ENCODE measurements at regions not wholly inside any gene's neighbourhood (a gene's known extent, or its start where the extent isn't known, plus 50 kb on each side); places are given as distances from the start of the nearest gene placed in this dataset.

- Histone ChIP-seq H3K9me2 (replicated peaks; ENCODE audit: control insufficient read depth, low read length) (no peaks in the 10 kb centered on the region), H3K4me1 (ENCODE audit: control insufficient read depth, low read length) (no peaks in the 10 kb centered on the region), H4K20me1 (ENCODE audit: control insufficient read depth, insufficient read depth, low read depth, low read length) (no peaks in the 10 kb centered on the region), H3F3A (ENCODE audit: control insufficient read depth, insufficient read depth) (no peaks in the 10 kb centered on the region), H3K27me3 (ENCODE audit: control insufficient read depth, low read length) (peaks cover 5% of the 10 kb centered on the region; the same call in 1 of the 2 replicates), H3K4me2 (ENCODE audit: low read length) (no peak overlapping the region), H3K79me2 (ENCODE audit: control insufficient read depth, low read length) (no peaks in the 10 kb centered on the region), H3K36me3 (ENCODE audit: control insufficient read depth, low read length) (no peaks in the 10 kb centered on the region), H3K27ac (ENCODE audit: low read depth, low read length) (no peak overlapping the region), H3K4me3 (ENCODE audit: low read length) (no peak overlapping the region), H3K9me3 (ENCODE audit: control insufficient read depth, insufficient read depth, low read length) (no peaks in the 10 kb centered on the region)
- TF ChIP-seq EZH2phosphoT487 (IDR thresholded peaks at IDR 0.05; ENCODE audit: borderline replicate concordance, low read length): no peak
- TF ChIP-seq CTCF (IDR thresholded peaks at IDR 0.05; ENCODE audit: low read depth, low read length, poor library complexity, severe bottlenecking): no peak
Measured at GRCh38 chr11:128125723-128126122, 461.6 kb downstream of the ETS1 start.

DNA sequence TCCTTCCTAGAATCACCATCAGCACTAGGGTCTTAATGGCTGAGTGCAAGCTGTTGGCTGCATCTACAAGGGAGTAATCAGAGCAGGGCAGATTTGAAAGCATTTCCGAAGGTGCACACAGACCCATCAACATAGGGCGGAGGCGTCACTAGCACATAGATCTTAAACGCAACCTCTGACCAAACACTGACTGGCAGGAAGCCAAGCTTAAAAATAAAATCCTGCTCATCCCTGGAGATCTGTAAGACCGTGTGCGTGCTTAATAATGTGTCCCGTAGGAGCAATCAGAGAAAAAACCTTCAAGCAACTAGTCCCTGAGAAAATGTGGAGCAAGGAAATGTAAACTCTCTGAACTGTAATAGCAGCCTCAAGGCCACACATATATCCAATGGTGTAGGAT lies 470.5 kb downstream of the ETS1 start:
- no peaks in the 10 kb centered on the region for H3K4me1 ChIP-seq (ENCODE audit: control insufficient read depth, low read length)
- H3K9me2 ChIP-seq (replicated peaks; ENCODE audit: control insufficient read depth, low read length): no peaks in the 10 kb centered on the region
- no peaks in the 10 kb centered on the region for H3K9me3 ChIP-seq (ENCODE audit: control insufficient read depth, insufficient read depth, low read length)
- no peaks in the 10 kb centered on the region for H3K36me3 ChIP-seq (ENCODE audit: control insufficient read depth, low read length)
- H3K4me2 ChIP-seq (ENCODE audit: low read length): no peak overlapping the region
- H3K27me3 ChIP-seq (ENCODE audit: control insufficient read depth, low read length): 0 out of 2 replicates have a peak, but pooled peaks cover 5% of the 10 kb centered on the region
- TF ChIP-seq EZH2phosphoT487 (IDR thresholded peaks at IDR 0.05; ENCODE audit: borderline replicate concordance, low read length) (no peak), CTCF (IDR thresholded peaks at IDR 0.05; ENCODE audit: low read depth, low read length, poor library complexity, severe bottlenecking) (no peak)
- H3K79me2 ChIP-seq (ENCODE audit: control insufficient read depth, low read length): no peaks in the 10 kb centered on the region
- no peak overlapping the region for H3K4me3 ChIP-seq (ENCODE audit: low read length)
- H4K20me1 ChIP-seq (ENCODE audit: control insufficient read depth, insufficient read depth, low read depth, low read length): no peaks in the 10 kb centered on the region
- no peaks in the 10 kb centered on the region for H3F3A ChIP-seq (ENCODE audit: control insufficient read depth, insufficient read depth)
- H3K27ac ChIP-seq (ENCODE audit: low read depth, low read length): no peak overlapping the region

DNA sequence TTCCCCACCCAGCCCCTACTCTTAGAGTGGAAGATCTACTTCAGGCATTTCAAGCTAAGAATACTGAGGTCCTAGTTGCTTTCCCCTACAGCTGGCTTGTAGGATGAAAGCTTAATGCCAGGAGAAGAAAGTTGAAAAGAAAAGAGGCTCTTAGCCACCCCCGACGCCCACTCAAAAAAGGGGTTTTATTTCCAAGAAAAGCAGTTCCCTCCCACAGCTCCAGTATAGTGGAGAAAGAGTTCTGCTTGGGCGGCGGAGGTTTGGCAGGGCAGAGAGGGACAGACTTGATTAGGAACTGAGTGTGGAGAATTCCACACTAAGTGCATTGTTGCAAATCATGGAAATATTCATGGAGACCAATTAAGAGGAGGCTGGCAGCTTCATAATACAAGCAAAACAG lies 470.9 kb downstream of the ETS1 start:
- H3K4me3 ChIP-seq (ENCODE audit: low read length): no peak overlapping the region
- no peaks in the 10 kb centered on the region for H3K9me3 ChIP-seq (ENCODE audit: control insufficient read depth, insufficient read depth, low read length)
- H3K27me3 ChIP-seq (ENCODE audit: control insufficient read depth, low read length): 0 out of 2 replicates have a peak, but pooled peaks cover 5% of the 10 kb centered on the region
- H4K20me1 ChIP-seq (ENCODE audit: control insufficient read depth, insufficient read depth, low read depth, low read length): no peaks in the 10 kb centered on the region
- no peak overlapping the region for H3K4me2 ChIP-seq (ENCODE audit: low read length)
- no peaks in the 10 kb centered on the region for H3K9me2 ChIP-seq (replicated peaks; ENCODE audit: control insufficient read depth, low read length)
- no peaks in the 10 kb centered on the region for H3K36me3 ChIP-seq (ENCODE audit: control insufficient read depth, low read length)
- H3F3A ChIP-seq (ENCODE audit: control insufficient read depth, insufficient read depth): no peaks in the 10 kb centered on the region
- no peaks in the 10 kb centered on the region for H3K79me2 ChIP-seq (ENCODE audit: control insufficient read depth, low read length)
- no peaks in the 10 kb centered on the region for H3K4me1 ChIP-seq (ENCODE audit: control insufficient read depth, low read length)
- H3K27ac ChIP-seq (ENCODE audit: low read depth, low read length): no peak overlapping the region
- TF ChIP-seq EZH2phosphoT487 (IDR thresholded peaks at IDR 0.05; ENCODE audit: borderline replicate concordance, low read length): no peak
- no peak for TF ChIP-seq CTCF (IDR thresholded peaks at IDR 0.05; ENCODE audit: low read depth, low read length, poor library complexity, severe bottlenecking)

Measured in DOHH2 (cell line).